AG08396 (cell line): ENCODE measurements at regions not wholly inside any gene's neighbourhood (a gene's known extent, or its start where the extent isn't known, plus 50 kb on each side); places are given as distances from the start of the nearest gene placed in this dataset.
"Not testable (repeated sequence)": the region's sequence is repeated elsewhere in the genome, so short reads cannot be mapped to it uniquely, and the experiment has no call there.

ENCODE experiments used
- DNase-seq: peaks from one replicate; pipeline ENCODE4 v3.0.0; 2012; ENCODE audit warnings: low spot score, mixed read lengths

- not testable (repeated sequence) for DNase-seq
Observed at GRCh38 chr16:26721957-26722356, 344.8 kb upstream of the C16orf82 start.

GRCh38 chr16:26724189-26724588, 342.5 kb upstream of the C16orf82 start:
- DNase-seq, result no peak

- no peak for DNase-seq
Observed at GRCh38 chr16:26727848-26728247, 338.9 kb upstream of the C16orf82 start.

- DNase-seq, result no peak
Observed at GRCh38 chr16:26729951-26730541, 336.7 kb upstream of the C16orf82 start.

GRCh38 chr16:26731729-26732128, 335.0 kb upstream of the C16orf82 start:
- no peak for DNase-seq

- DNase-seq, result no peak
Observed at GRCh38 chr16:26733710-26734109, 333.0 kb upstream of the C16orf82 start.

GRCh38 chr16:26735521-26735920, 331.2 kb upstream of the C16orf82 start:
- no peak for DNase-seq

GRCh38 chr16:26736084-26736483, 330.6 kb upstream of the C16orf82 start:
- no peak for DNase-seq

- DNase-seq, result no peak
Observed at GRCh38 chr16:26740771-26741170, 326.0 kb upstream of the C16orf82 start.

GRCh38 chr16:26742040-26742439, 324.7 kb upstream of the C16orf82 start:
- DNase-seq, result no peak

- DNase-seq, result no peak
Observed at GRCh38 chr16:26744430-26744829, 322.3 kb upstream of the C16orf82 start.

GRCh38 chr16:26747760-26748159, 319.0 kb upstream of the C16orf82 start:
- no peak for DNase-seq

GRCh38 chr16:26749072-26749471, 317.7 kb upstream of the C16orf82 start:
- no peak for DNase-seq

GRCh38 chr16:26752166-26752565, 314.6 kb upstream of the C16orf82 start:
- DNase-seq, result no peak

GRCh38 chr16:26756633-26757032, 310.1 kb upstream of the C16orf82 start:
- DNase-seq, result no peak

GRCh38 chr16:26762594-26762993, 304.1 kb upstream of the C16orf82 start:
- DNase-seq, result no peak

- DNase-seq, result peak; percentile 43
Observed at GRCh38 chr16:26765087-26765486, 301.6 kb upstream of the C16orf82 start.

GRCh38 chr16:26768385-26769010, 298.2 kb upstream of the C16orf82 start:
- no peak for DNase-seq

GRCh38 chr16:26770547-26770946, 296.2 kb upstream of the C16orf82 start:
- no peak for DNase-seq

- no peak for DNase-seq
Observed at GRCh38 chr16:26772503-26772902, 294.2 kb upstream of the C16orf82 start.

GRCh38 chr16:26777821-26778220, 288.9 kb upstream of the C16orf82 start:
- no peak for DNase-seq

GRCh38 chr16:26787924-26788323, 278.8 kb upstream of the C16orf82 start:
- DNase-seq, result no peak

- DNase-seq, result no peak
Observed at GRCh38 chr16:26791169-26791568, 275.6 kb upstream of the C16orf82 start.

GRCh38 chr16:26795184-26795583, 271.5 kb upstream of the C16orf82 start:
- DNase-seq, result no peak
